ENCODE measurements at regions not wholly inside any gene's neighbourhood (a gene's known extent, or its start where the extent isn't known, plus 50 kb on each side); places are given as distances from the start of the nearest gene placed in this dataset.

GRCh38 chr18:23350188-23350587 lies 102.9 kb upstream of the RIOK3 start:
- no peak for DNase-seq

- no peak for DNase-seq
Measured at GRCh38 chr18:23351521-23351920, 101.6 kb upstream of the RIOK3 start.

- no peak for DNase-seq
Measured at GRCh38 chr18:23352042-23352441, 101.0 kb upstream of the RIOK3 start.

- DNase-seq: no peak
Measured at GRCh38 chr18:23353459-23353858, 99.6 kb upstream of the RIOK3 start.

- DNase-seq: no peak
Measured at GRCh38 chr18:23354625-23355024, 98.5 kb upstream of the RIOK3 start.

- no peak for DNase-seq
Measured at GRCh38 chr18:23355206-23355605, 97.9 kb upstream of the RIOK3 start.

- DNase-seq: no peak
Measured at GRCh38 chr18:23356424-23356823, 96.7 kb upstream of the RIOK3 start.

GRCh38 chr18:23356915-23357601 lies 96.0 kb upstream of the RIOK3 start:
- DNase-seq: no peak

GRCh38 chr18:23357996-23358594 lies 95.0 kb upstream of the RIOK3 start:
- DNase-seq: no peak

- DNase-seq: no peak
Measured at GRCh38 chr18:23359421-23359820, 93.7 kb upstream of the RIOK3 start.

- no peak for DNase-seq
Measured at GRCh38 chr18:23363865-23364570, 89.1 kb upstream of the RIOK3 start.

- no peak for DNase-seq
Measured at GRCh38 chr18:23365602-23366001, 87.5 kb upstream of the RIOK3 start.

GRCh38 chr18:23369266-23369665 lies 83.8 kb upstream of the RIOK3 start:
- no peak for DNase-seq

- no peak for DNase-seq
Measured at GRCh38 chr18:23373570-23373969, 79.5 kb upstream of the RIOK3 start.

- no peak for DNase-seq
Measured at GRCh38 chr18:23377669-23378301, 75.3 kb upstream of the RIOK3 start.

- DNase-seq: no peak
Measured at GRCh38 chr18:23378302-23378686, 74.8 kb upstream of the RIOK3 start.

- no peak for DNase-seq
Measured at GRCh38 chr18:23380001-23380550, 73.0 kb upstream of the RIOK3 start.

- DNase-seq: no peak
Measured at GRCh38 chr18:23380817-23381216, 72.3 kb upstream of the RIOK3 start.

- DNase-seq: no peak
Measured at GRCh38 chr18:23383494-23383893, 69.6 kb upstream of the RIOK3 start.

- DNase-seq: no peak
Measured at GRCh38 chr18:23384778-23385736, 68.0 kb upstream of the RIOK3 start.

GRCh38 chr18:23386317-23386716 lies 66.8 kb upstream of the RIOK3 start:
- DNase-seq: no peak

GRCh38 chr18:23387265-23387664 lies 65.8 kb upstream of the RIOK3 start:
- no peak for DNase-seq
